ENCODE measurements at regions not wholly inside any gene's neighbourhood (a gene's known extent, or its start where the extent isn't known, plus 50 kb on each side); places are given as distances from the start of the nearest gene placed in this dataset.

GRCh38 chr10:94043431-94043990 lies 49.8 kb downstream of the PLCE1 start:
- TF ChIP-seq, protein P1, sequence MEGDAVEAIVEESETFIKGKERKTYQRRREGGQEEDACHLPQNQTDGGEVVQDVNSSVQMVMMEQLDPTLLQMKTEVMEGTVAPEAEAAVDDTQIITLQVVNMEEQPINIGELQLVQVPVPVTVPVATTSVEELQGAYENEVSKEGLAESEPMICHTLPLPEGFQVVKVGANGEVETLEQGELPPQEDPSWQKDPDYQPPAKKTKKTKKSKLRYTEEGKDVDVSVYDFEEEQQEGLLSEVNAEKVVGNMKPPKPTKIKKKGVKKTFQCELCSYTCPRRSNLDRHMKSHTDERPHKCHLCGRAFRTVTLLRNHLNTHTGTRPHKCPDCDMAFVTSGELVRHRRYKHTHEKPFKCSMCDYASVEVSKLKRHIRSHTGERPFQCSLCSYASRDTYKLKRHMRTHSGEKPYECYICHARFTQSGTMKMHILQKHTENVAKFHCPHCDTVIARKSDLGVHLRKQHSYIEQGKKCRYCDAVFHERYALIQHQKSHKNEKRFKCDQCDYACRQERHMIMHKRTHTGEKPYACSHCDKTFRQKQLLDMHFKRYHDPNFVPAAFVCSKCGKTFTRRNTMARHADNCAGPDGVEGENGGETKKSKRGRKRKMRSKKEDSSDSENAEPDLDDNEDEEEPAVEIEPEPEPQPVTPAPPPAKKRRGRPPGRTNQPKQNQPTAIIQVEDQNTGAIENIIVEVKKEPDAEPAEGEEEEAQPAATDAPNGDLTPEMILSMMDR (IDR thresholded peaks at IDR 0.05; ENCODE audit: insufficient read depth, low read length, poor library complexity, severe bottlenecking): no peak
- Histone ChIP-seq H3K4me3 (ENCODE audit: low read depth, low read length) (no peak overlapping the region), H3K36me3 (ENCODE audit: control insufficient read depth, insufficient read depth, low read length) (no peaks in the 10 kb centered on the region), H3K27me3 (ENCODE audit: control insufficient read depth, insufficient read depth, low read length) (no peaks in the 10 kb centered on the region)
- no peak for DNase-seq (ENCODE audit: low read depth)

- H3K27me3 ChIP-seq (ENCODE audit: control insufficient read depth, insufficient read depth, low read length): no peaks in the 10 kb centered on the region
- DNase-seq (ENCODE audit: low read depth): no peak
- TF ChIP-seq, protein P1 (IDR thresholded peaks at IDR 0.05; ENCODE audit: insufficient read depth, low read length, poor library complexity, severe bottlenecking): no peak
- no peaks in the 10 kb centered on the region for H3K36me3 ChIP-seq (ENCODE audit: control insufficient read depth, insufficient read depth, low read length)
- H3K4me3 ChIP-seq (ENCODE audit: low read depth, low read length): no peak overlapping the region
These were observed 52.4 kb downstream of the PLCE1 start for GRCh38 chr10:94046098-94046497.

DNA sequence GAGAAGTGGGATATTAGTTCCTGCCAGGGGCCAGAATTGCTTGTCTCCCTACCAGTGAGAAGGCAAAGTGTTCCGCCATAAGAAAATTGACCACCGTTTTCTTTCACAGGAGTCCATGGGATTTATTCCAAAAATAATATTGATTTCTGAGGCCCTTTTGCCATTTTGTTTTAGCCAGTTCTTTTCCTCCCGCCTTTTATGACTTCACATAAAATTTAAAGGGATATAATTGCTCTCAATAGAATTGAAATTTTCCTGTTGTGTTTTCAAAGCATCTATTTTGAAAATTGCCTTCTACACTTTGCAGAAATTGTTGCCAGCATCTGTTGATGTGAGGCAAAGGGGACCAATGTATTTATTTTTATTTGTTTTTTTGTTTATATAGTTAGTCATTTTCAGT lies 53.6 kb downstream of the PLCE1 start:
- no peak overlapping the region for H3K4me3 ChIP-seq (ENCODE audit: low read depth, low read length)
- DNase-seq (ENCODE audit: low read depth): no peak
- TF ChIP-seq, protein P1 (IDR thresholded peaks at IDR 0.05; ENCODE audit: insufficient read depth, low read length, poor library complexity, severe bottlenecking): no peak
- H3K27me3 ChIP-seq (ENCODE audit: control insufficient read depth, insufficient read depth, low read length): no peaks in the 10 kb centered on the region
- no peaks in the 10 kb centered on the region for H3K36me3 ChIP-seq (ENCODE audit: control insufficient read depth, insufficient read depth, low read length)

DNA sequence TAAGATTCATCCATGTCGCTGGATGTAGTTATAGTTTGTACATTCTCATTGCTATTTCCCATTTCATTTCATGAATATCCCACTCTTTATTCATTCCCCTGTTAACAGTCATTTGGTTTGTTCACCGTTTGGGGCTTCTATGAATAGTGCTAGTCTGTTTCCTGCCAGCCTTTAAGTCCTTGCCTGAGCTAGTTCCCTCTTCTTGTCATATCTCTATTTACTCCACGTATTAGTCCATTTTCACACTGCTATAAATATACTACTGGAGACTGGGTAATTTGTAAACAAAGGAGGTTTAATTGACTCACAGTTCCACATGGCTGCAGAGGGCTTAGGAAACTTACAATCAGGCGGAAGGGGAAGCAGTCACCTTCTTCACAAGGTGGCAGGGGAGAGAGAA lies 56.2 kb downstream of the PLCE1 start:
- no peaks in the 10 kb centered on the region for H3K27me3 ChIP-seq (ENCODE audit: control insufficient read depth, insufficient read depth, low read length)
- H3K4me3 ChIP-seq (ENCODE audit: low read depth, low read length): no peak overlapping the region
- no peak for DNase-seq (ENCODE audit: low read depth)
- no peaks in the 10 kb centered on the region for H3K36me3 ChIP-seq (ENCODE audit: control insufficient read depth, insufficient read depth, low read length)
- TF ChIP-seq, protein P1 (IDR thresholded peaks at IDR 0.05; ENCODE audit: insufficient read depth, low read length, poor library complexity, severe bottlenecking): no peak

DNA sequence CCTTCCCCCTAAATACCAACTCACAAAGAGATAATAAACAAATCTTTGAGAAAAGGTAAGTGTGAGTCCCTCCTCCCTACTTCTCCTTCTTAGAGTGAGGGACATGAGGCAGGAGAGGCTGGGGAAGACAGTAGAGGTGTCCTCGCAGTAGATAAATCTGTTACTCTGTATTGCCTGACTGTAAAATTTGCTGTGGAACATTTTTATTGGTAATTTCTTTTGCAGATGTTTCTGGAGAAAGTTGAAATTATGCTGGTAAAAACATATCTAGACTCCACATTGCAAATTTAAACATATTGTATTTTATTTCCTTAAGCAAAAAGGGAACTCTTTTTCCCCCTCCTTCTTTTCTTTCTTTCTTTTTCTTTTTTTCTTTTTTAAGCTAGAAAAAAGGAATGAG lies 58.5 kb downstream of the PLCE1 start:
- H3K27me3 ChIP-seq (ENCODE audit: control insufficient read depth, insufficient read depth, low read length): no peaks in the 10 kb centered on the region
- no peaks in the 10 kb centered on the region for H3K36me3 ChIP-seq (ENCODE audit: control insufficient read depth, insufficient read depth, low read length)
- no peak for DNase-seq (ENCODE audit: low read depth)
- no peak overlapping the region for H3K4me3 ChIP-seq (ENCODE audit: low read depth, low read length)
- TF ChIP-seq, protein P1 (IDR thresholded peaks at IDR 0.05; ENCODE audit: insufficient read depth, low read length, poor library complexity, severe bottlenecking): no peak
